Prostate gland (tissue), 2 donors: ENCODE measurements at regions not wholly inside any gene's neighbourhood (a gene's known extent, or its start where the extent isn't known, plus 50 kb on each side); places are given as distances from the start of the nearest gene placed in this dataset.

Source experiments
- DNase-seq: peaks from one replicate; pipeline ENCODE4 v3.0.0-alpha.2; 2019; ENCODE audit warnings: low spot score
- H3K27ac ChIP-seq, 2 donors: fragments of 200-600 bp; sonication (generic); 2 replicates each; pipeline ENCODE4 v1.5.1; 2017 to 2019
- H3K27me3 ChIP-seq: fragments of 200-600 bp; sonication (generic); replicated peaks from 2 replicates; pipeline ENCODE4 v1.5.1; 2019; ENCODE audit not compliant: insufficient read depth
- H3K36me3 ChIP-seq, 2 donors: fragments of 200-600 bp; sonication (generic); 1 replicate in 1 of 2; 2 replicates in 1 of 2; pipeline versions ENCODE4 v1.5.1 to v1.8.1; 2017 to 2019
- H3K4me1 ChIP-seq: fragments of 200-600 bp; sonication (generic); replicated peaks from 2 replicates; pipeline ENCODE4 v1.5.1; 2019
- H3K4me3 ChIP-seq, 2 donors: fragments of 200-600 bp; sonication (generic); 2 replicates each; pipeline ENCODE4 v1.5.1; 2017 to 2019
- H3K9me3 ChIP-seq: fragments of 200-600 bp; sonication (generic); 2 replicates; pipeline ENCODE4 v1.5.1; 2017
- POLR2A ChIP-seq: fragments of 450-650 bp; IDR thresholded peaks from one replicate; pipeline ENCODE4 v1.6.1; 2016; ENCODE audit warnings: antibody characterized with exemption, mild to moderate bottlenecking
- POLR2AphosphoS5 ChIP-seq: sonication (generic); formaldehyde crosslinking; IDR thresholded peaks from one replicate; pipeline ENCODE4 v1.6.1; 2017; ENCODE audit warnings: antibody characterized with exemption
- WGBS: methylation state at CpG from one replicate; pipeline ENCODE4 v1.1.5; 2018; 5-methylcytosine and 5-hydroxymethylcytosine counted together
- intact Hi-C: fragments of 100-400 bp; cut with DNase I; formaldehyde crosslinking; loops from one replicate; pipeline ENCODE4 v1.14.2; 2022
- TF ChIP-seq, protein P1 (sequence below), 4 experiments: fragments of 200-600 bp in 2 of 4; fragments of 450-650 bp in 2 of 4; sonication (generic) in 2 of 4; IDR thresholded peaks; 1 replicate in 3 of 4; 2 replicates in 1 of 4; pipeline ENCODE4 v1.5.1; 2016 to 2019; ENCODE audit warnings: antibody characterized with exemption in 4 of 4, mild to moderate bottlenecking in 2 of 4, moderate library complexity in 2 of 4

DNA sequence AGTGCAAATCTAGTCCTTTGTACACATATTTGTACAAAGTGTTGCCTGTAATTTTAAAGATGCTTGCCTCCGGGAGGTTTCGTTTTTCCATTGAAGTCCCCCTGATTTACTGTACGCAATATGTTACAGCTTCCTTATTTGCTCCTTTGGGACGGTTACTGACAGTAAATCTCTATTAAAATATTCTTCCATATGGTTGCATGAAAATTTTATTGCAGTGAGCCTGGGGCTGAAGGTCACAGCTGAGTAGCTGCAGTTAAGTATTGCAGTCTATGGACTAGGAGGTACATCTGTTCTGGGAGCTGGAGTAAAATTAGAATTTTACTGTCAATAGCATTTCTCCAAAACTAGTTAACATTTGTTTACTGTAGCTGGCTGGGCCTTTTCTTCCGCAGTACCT, 119.2 kb downstream of the ETAA1 start:
- Histone ChIP-seq H3K9me3 (no peaks in the 10 kb centered on the region), H3K27me3 (no peaks in the 10 kb centered on the region), H3K27ac (no peak overlapping the region), H3K4me1 (no peaks in the 10 kb centered on the region), H3K36me3 (no peaks in the 10 kb centered on the region), H3K4me3 (no peak overlapping the region)
- DNase-seq = no peak
- 22% methylated on average over 5 of the region's 5 CpGs for WGBS
- TF ChIP-seq POLR2AphosphoS5 = peak; percentile 34
- TF ChIP-seq, protein P1, sequence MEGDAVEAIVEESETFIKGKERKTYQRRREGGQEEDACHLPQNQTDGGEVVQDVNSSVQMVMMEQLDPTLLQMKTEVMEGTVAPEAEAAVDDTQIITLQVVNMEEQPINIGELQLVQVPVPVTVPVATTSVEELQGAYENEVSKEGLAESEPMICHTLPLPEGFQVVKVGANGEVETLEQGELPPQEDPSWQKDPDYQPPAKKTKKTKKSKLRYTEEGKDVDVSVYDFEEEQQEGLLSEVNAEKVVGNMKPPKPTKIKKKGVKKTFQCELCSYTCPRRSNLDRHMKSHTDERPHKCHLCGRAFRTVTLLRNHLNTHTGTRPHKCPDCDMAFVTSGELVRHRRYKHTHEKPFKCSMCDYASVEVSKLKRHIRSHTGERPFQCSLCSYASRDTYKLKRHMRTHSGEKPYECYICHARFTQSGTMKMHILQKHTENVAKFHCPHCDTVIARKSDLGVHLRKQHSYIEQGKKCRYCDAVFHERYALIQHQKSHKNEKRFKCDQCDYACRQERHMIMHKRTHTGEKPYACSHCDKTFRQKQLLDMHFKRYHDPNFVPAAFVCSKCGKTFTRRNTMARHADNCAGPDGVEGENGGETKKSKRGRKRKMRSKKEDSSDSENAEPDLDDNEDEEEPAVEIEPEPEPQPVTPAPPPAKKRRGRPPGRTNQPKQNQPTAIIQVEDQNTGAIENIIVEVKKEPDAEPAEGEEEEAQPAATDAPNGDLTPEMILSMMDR (IDR thresholded peaks at IDR 0.05) = no peak
- intact Hi-C loops = no loop called here

DNA sequence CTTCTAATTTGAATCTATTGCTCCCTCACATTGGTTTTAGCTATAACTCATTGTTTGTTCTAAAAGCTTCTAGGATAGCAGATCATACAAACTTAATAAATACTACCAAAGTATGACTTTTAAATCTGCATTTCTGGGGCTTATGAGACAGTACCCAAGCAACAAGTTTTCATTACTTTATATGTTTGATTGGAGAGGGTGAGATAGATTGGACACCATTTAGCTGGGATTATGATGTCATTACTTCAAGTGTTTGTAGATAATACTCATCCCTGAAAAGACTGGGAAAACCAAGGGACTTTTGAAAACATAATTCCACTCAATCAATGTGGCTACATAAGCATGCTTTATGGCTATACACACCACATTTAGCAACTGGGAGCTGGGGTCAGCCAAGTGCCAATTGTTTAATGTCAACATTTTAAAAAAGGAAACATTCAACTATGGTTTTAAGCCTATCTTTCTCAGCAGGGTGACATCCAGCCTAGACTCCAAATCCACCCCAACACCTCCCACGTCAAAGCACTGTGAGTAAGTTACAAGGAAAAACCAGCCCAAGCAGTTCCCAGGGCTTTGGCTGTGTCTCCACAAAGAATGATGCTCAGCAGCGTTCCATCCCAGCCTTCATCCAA, 119.9 kb downstream of the ETAA1 start:
- Histone ChIP-seq H3K27me3 (no peaks in the 10 kb centered on the region), H3K4me3 (no peak overlapping the region), H3K4me1 (no peaks in the 10 kb centered on the region), H3K36me3 (no peaks in the 10 kb centered on the region), H3K27ac (no peak overlapping the region), H3K9me3 (no peaks in the 10 kb centered on the region)
- 28% methylated on average over 2 of the region's 2 CpGs for WGBS
- TF ChIP-seq POLR2AphosphoS5 (peak; percentile 32), POLR2A (no peak)
- TF ChIP-seq, protein P1 (IDR thresholded peaks at IDR 0.05) = no peak
- intact Hi-C loops = no loop called here
- peak; percentile 22 for DNase-seq

DNA sequence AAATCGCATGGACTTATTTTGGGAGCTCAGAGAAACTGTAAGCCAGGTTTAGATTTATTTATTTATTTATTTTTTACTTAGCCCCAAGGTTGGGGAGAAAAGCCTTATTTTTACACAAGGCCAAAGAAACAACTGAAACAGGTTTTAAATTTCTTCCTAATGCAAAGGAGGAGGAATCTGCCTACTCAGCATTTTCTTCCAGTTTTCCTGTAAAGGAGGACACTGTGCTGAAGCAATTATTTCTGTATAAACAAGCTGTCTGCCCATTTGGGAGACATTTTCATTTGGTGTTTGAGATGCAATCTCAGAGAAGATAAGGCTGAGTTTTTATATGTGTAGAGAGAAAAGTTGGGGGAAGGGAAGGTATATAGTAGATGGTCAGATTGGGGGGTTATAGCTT, 125.0 kb downstream of the ETAA1 start:
- WGBS = 80% methylated on average over 1 of the region's 1 CpG
- H3K4me1 ChIP-seq = no peaks in the 10 kb centered on the region
- intact Hi-C loops = no loop called here
- TF ChIP-seq POLR2A = no peak
- TF ChIP-seq, protein P1 (IDR thresholded peaks at IDR 0.05) = no peak
- no peak for TF ChIP-seq POLR2AphosphoS5
- H3K9me3 ChIP-seq = no peaks in the 10 kb centered on the region
- no peaks in the 10 kb centered on the region for H3K36me3 ChIP-seq
- no peaks in the 10 kb centered on the region for H3K27me3 ChIP-seq
- no peak for DNase-seq
- no peak overlapping the region for H3K27ac ChIP-seq
- no peak overlapping the region for H3K4me3 ChIP-seq

DNA sequence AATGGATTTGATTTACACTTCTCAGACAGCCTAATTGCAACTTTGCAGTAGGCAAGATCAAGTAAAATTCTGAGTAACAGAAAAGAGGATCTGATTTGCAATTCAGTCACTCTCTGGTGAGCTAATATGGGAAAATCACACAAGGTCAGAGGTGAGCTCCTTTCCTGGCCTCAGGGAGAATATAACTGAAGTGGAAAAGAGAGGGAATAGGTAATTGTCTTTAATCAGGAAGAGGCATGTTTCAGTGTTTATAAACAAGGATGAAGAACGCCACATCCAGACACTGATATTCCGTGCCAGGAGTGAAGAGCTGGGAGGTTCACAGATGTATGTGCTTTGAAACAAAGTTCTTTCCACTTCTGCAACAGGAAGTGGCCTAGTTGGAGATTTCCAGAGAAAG, 127.1 kb downstream of the ETAA1 start:
- Histone ChIP-seq H3K4me3 (no peak overlapping the region), H3K9me3 (no peaks in the 10 kb centered on the region), H3K27ac (no peak overlapping the region), H3K4me1 (no peaks in the 10 kb centered on the region), H3K36me3 (no peaks in the 10 kb centered on the region), H3K27me3 (no peaks in the 10 kb centered on the region)
- TF ChIP-seq, protein P1 (IDR thresholded peaks at IDR 0.05) = no peak
- TF ChIP-seq POLR2AphosphoS5 (no peak), POLR2A (no peak)
- intact Hi-C loops = no loop called here
- no peak for DNase-seq
- 72% methylated on average over 2 of the region's 2 CpGs for WGBS

DNA sequence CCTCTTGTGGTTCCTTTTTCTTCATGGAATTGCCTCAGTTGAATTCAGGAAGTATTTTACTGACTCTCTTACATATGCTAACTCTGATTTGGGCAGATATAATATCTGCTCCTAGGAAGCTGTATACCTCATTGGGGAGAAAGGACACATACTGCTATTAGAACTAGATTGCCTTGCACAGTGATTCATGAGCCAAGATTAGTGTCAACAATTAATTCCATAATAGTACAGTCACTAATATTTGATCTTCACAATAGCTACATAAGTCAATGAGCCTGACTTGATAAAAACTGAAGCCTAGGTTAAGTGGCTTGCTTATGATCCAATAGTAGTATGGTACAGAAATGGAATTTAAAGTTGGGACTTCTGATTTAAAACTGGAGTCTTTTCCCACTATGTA, 127.6 kb downstream of the ETAA1 start:
- no peak overlapping the region for H3K27ac ChIP-seq
- intact Hi-C loops = no loop called here
- no peaks in the 10 kb centered on the region for H3K4me1 ChIP-seq

More for the DNA sequence above, 127.6 kb downstream of the ETAA1 start:
- H3K27me3 ChIP-seq = no peaks in the 10 kb centered on the region
- no peak overlapping the region for H3K4me3 ChIP-seq
- DNase-seq = no peak
- no peaks in the 10 kb centered on the region for H3K36me3 ChIP-seq
- H3K9me3 ChIP-seq = no peaks in the 10 kb centered on the region
- TF ChIP-seq POLR2A (no peak), POLR2AphosphoS5 (no peak)
- TF ChIP-seq, protein P1 (IDR thresholded peaks at IDR 0.05) = no peak
